Fibroblast of mammary gland (primary cell): ENCODE measurements at regions not wholly inside any gene's neighbourhood (a gene's known extent, or its start where the extent isn't known, plus 50 kb on each side); places are given as distances from the start of the nearest gene placed in this dataset.

Experiments used
- DNase-seq: peaks from one replicate; pipeline ENCODE4 v3.0.0-alpha.2; 2010; ENCODE audit warnings: low read depth
- H3K4me3 ChIP-seq: 2 replicates; pipeline ENCODE4 v1.5.1; 2011; ENCODE audit warnings: low read depth, mild to moderate bottlenecking, low read length, moderate library complexity; ENCODE audit not compliant: control insufficient read depth
- CTCF ChIP-seq: conservative IDR thresholded peaks from 2 replicates; pipeline ENCODE4 v1.5.1; 2011; ENCODE audit warnings: low read depth, low read length, inconsistent platforms; ENCODE audit not compliant: control insufficient read depth, insufficient read depth

- DNase-seq = peak; percentile 64
- H3K4me3 ChIP-seq = no peak overlapping the region
- peak; percentile 72 for TF ChIP-seq CTCF
These were observed 512.9 kb upstream of the ACVR2A start for GRCh38 chr2:147331790-147332419.

GRCh38 chr2:147330925-147331324, 513.9 kb upstream of the ACVR2A start:
- no peak for TF ChIP-seq CTCF
- no peak overlapping the region for H3K4me3 ChIP-seq
- no peak for DNase-seq

GRCh38 chr2:147327613-147328012, 517.2 kb upstream of the ACVR2A start:
- H3K4me3 ChIP-seq = no peak overlapping the region
- DNase-seq = peak; percentile 23
- TF ChIP-seq CTCF = no peak

GRCh38 chr2:147325990-147326389, 518.8 kb upstream of the ACVR2A start:
- no peak for TF ChIP-seq CTCF
- no peak overlapping the region for H3K4me3 ChIP-seq
- no peak for DNase-seq

GRCh38 chr2:147320146-147320545, 524.7 kb upstream of the ACVR2A start:
- TF ChIP-seq CTCF = no peak

GRCh38 chr2:147311058-147311430, 533.8 kb upstream of the ACVR2A start:
- no peak overlapping the region for H3K4me3 ChIP-seq
- no peak for DNase-seq
- no peak for TF ChIP-seq CTCF

More at GRCh38 chr2:147320146-147320545, 524.7 kb upstream of the ACVR2A start:
- H3K4me3 ChIP-seq = no peak overlapping the region
- no peak for DNase-seq
